ENCODE measurements at regions not wholly inside any gene's neighbourhood (a gene's known extent, or its start where the extent isn't known, plus 50 kb on each side); places are given as distances from the start of the nearest gene placed in this dataset.
"Not testable (repeated sequence)": the region's sequence is repeated elsewhere in the genome, so short reads cannot be mapped to it uniquely, and the experiment has no call there.

GRCh38 chr2:132347041-132347780, 69.4 kb upstream of the GPR39 start:
- POLR2A ChIA-PET; H3K36me3 ChIP-seq (ENCODE audit: control insufficient read depth, insufficient read depth, low read length); BruUV-seq (replicated peaks); H3K4me1 ChIP-seq; H3K27me3 ChIP-seq (replicated peaks; ENCODE audit: control insufficient read depth, insufficient read depth, low read length); H3K36me3 Mint-ChIP-seq (ENCODE audit: insufficient read depth, unreplicated experiment); H3K9me3 Mint-ChIP-seq (ENCODE audit: unreplicated experiment); H3K9me3 ChIP-seq; H3K4me1 Mint-ChIP-seq (ENCODE audit: low read depth, unreplicated experiment); H3K27me3 Mint-ChIP-seq (ENCODE audit: insufficient read depth, unreplicated experiment); CTCF ChIA-PET: not testable (repeated sequence)
- peak; percentile 90 to 95 for DNase-seq
- H3K4me3 ChIP-seq (ENCODE audit: low read depth, low read length), result peak overlapping the region; percentile 43
- H3K27ac Mint-ChIP-seq (ENCODE audit: unreplicated experiment), result peak overlapping the region; percentile 86
- intact Hi-C loops (cut with micrococcal nuclease; ENCODE audit: unreplicated experiment), result loop anchor here (2.0 to 5.0 kb wide), 2 partner anchors 78 to 325 kb away; partner anchors contain the start of gene LYPD1
- H3K4me3 Mint-ChIP-seq (ENCODE audit: unreplicated experiment), result peak overlapping the region; percentile 84

GRCh38 chr2:132349092-132349687, 67.4 kb upstream of the GPR39 start:
- peak; percentile 66 to 89 for TF ChIP-seq CTCF (IDR thresholded peaks at IDR 0.05; ENCODE audit: insufficient read depth in 1 of 2, low read depth in 1 of 2, low read length in 1 of 2, severe bottlenecking in 1 of 2, unreplicated experiment in 1 of 2)
- H3K27me3 Mint-ChIP-seq (ENCODE audit: insufficient read depth, unreplicated experiment); H3K36me3 Mint-ChIP-seq (ENCODE audit: insufficient read depth, unreplicated experiment); H3K36me3 ChIP-seq (ENCODE audit: control insufficient read depth, insufficient read depth, low read length); H3K27me3 ChIP-seq (replicated peaks; ENCODE audit: control insufficient read depth, insufficient read depth, low read length); H3K9me3 ChIP-seq; H3K9me3 Mint-ChIP-seq (ENCODE audit: unreplicated experiment); H3K4me1 Mint-ChIP-seq (ENCODE audit: low read depth, unreplicated experiment); H3K27ac Mint-ChIP-seq (ENCODE audit: unreplicated experiment); H3K4me1 ChIP-seq; H3K4me3 Mint-ChIP-seq (ENCODE audit: unreplicated experiment); BruUV-seq (replicated peaks); H3K4me3 ChIP-seq (ENCODE audit: low read depth, low read length): not testable (repeated sequence)
- ChIA-PET CTCF (interaction anchor here (0.7 to 1.5 kb wide), 10 partner anchors 58 to 328 kb away, joined by 3 to 15 read pairs (median 3); partner anchors contain the start of gene GPR39), POLR2A (interaction anchor here (0.6 to 0.7 kb wide), 2 partner anchors 67 to 855 kb away, joined by 3 to 4 read pairs; no protein-coding TSS in a partner anchor)
- intact Hi-C loops (cut with micrococcal nuclease; ENCODE audit: unreplicated experiment), result loop anchor here (1.0 to 5.0 kb wide), 3 partner anchors 67 to 323 kb away; partner anchors contain the start of genes GPR39 and LYPD1
- peak; percentile 51 to 64 for DNase-seq

- intact Hi-C loops (cut with micrococcal nuclease; ENCODE audit: unreplicated experiment), result loop anchor here (2.0 kb wide), 1 partner anchor 97 kb away; no protein-coding TSS in a partner anchor
- H3K9me3 Mint-ChIP-seq (ENCODE audit: unreplicated experiment); DNase-seq; H3K9me3 ChIP-seq; H3K4me1 ChIP-seq; H3K36me3 ChIP-seq (ENCODE audit: control insufficient read depth, insufficient read depth, low read length); H3K36me3 Mint-ChIP-seq (ENCODE audit: insufficient read depth, unreplicated experiment); H3K4me1 Mint-ChIP-seq (ENCODE audit: low read depth, unreplicated experiment); H3K27ac Mint-ChIP-seq (ENCODE audit: unreplicated experiment); H3K4me3 Mint-ChIP-seq (ENCODE audit: unreplicated experiment); H3K4me3 ChIP-seq (ENCODE audit: low read depth, low read length); BruUV-seq (replicated peaks); CTCF ChIA-PET; H3K27me3 Mint-ChIP-seq (ENCODE audit: insufficient read depth, unreplicated experiment); POLR2A ChIA-PET; H3K27me3 ChIP-seq (replicated peaks; ENCODE audit: control insufficient read depth, insufficient read depth, low read length): not testable (repeated sequence)
Observed at GRCh38 chr2:132351668-132352067, 64.9 kb upstream of the GPR39 start.

- CTCF ChIA-PET, result interaction anchor here (0.9 to 1.4 kb wide), 2 partner anchors 63 to 72 kb away, joined by 5 to 9 read pairs; partner anchors contain the start of gene GPR39
- peak overlapping the region; percentile 45 for H3K4me3 ChIP-seq (ENCODE audit: low read depth, low read length)
- intact Hi-C loops (cut with micrococcal nuclease; ENCODE audit: unreplicated experiment), result loop anchor here (2.0 kb wide), 1 partner anchor 96 kb away; no protein-coding TSS in a partner anchor
- H3K4me3 Mint-ChIP-seq (ENCODE audit: unreplicated experiment), result peak overlapping the region; percentile 76
- POLR2A ChIA-PET; H3K4me1 Mint-ChIP-seq (ENCODE audit: low read depth, unreplicated experiment); H3K27me3 Mint-ChIP-seq (ENCODE audit: insufficient read depth, unreplicated experiment); H3K27ac Mint-ChIP-seq (ENCODE audit: unreplicated experiment); H3K9me3 ChIP-seq; H3K36me3 ChIP-seq (ENCODE audit: control insufficient read depth, insufficient read depth, low read length); BruUV-seq (replicated peaks); H3K36me3 Mint-ChIP-seq (ENCODE audit: insufficient read depth, unreplicated experiment); H3K27me3 ChIP-seq (replicated peaks; ENCODE audit: control insufficient read depth, insufficient read depth, low read length); H3K9me3 Mint-ChIP-seq (ENCODE audit: unreplicated experiment); H3K4me1 ChIP-seq: not testable (repeated sequence)
- TF ChIP-seq CTCF (IDR thresholded peaks at IDR 0.05; ENCODE audit: insufficient read depth in 1 of 2, low read depth in 1 of 2, low read length in 1 of 2, severe bottlenecking in 1 of 2, unreplicated experiment in 1 of 2), result peak in 1 of 2 experiments; percentile 11
- DNase-seq, result peak; percentile 81 to 88
Observed at GRCh38 chr2:132352481-132353001, 64.1 kb upstream of the GPR39 start.

- intact Hi-C loops (cut with micrococcal nuclease; ENCODE audit: unreplicated experiment), result loop anchor here (2.0 kb wide), 1 partner anchor 95 kb away; no protein-coding TSS in a partner anchor
- H3K27me3 ChIP-seq (replicated peaks; ENCODE audit: control insufficient read depth, insufficient read depth, low read length); H3K4me1 ChIP-seq; H3K9me3 ChIP-seq; BruUV-seq (replicated peaks); H3K9me3 Mint-ChIP-seq (ENCODE audit: unreplicated experiment); H3K27me3 Mint-ChIP-seq (ENCODE audit: insufficient read depth, unreplicated experiment); H3K36me3 ChIP-seq (ENCODE audit: control insufficient read depth, insufficient read depth, low read length); POLR2A ChIA-PET; H3K4me1 Mint-ChIP-seq (ENCODE audit: low read depth, unreplicated experiment); H3K36me3 Mint-ChIP-seq (ENCODE audit: insufficient read depth, unreplicated experiment); H3K27ac Mint-ChIP-seq (ENCODE audit: unreplicated experiment): not testable (repeated sequence)
- CTCF ChIA-PET, result interaction anchor here (1.4 kb wide), 1 partner anchor 71 kb away, joined by 9 read pairs; no protein-coding TSS in a partner anchor
- peak overlapping the region; percentile 76 for H3K4me3 Mint-ChIP-seq (ENCODE audit: unreplicated experiment)
- DNase-seq, result peak; percentile 52 to 73
- peak overlapping the region; percentile 45 for H3K4me3 ChIP-seq (ENCODE audit: low read depth, low read length)
Observed at GRCh38 chr2:132353380-132353779, 63.2 kb upstream of the GPR39 start.
